ENCODE measurements at regions not wholly inside any gene's neighbourhood (a gene's known extent, or its start where the extent isn't known, plus 50 kb on each side); places are given as distances from the start of the nearest gene placed in this dataset.

DNA sequence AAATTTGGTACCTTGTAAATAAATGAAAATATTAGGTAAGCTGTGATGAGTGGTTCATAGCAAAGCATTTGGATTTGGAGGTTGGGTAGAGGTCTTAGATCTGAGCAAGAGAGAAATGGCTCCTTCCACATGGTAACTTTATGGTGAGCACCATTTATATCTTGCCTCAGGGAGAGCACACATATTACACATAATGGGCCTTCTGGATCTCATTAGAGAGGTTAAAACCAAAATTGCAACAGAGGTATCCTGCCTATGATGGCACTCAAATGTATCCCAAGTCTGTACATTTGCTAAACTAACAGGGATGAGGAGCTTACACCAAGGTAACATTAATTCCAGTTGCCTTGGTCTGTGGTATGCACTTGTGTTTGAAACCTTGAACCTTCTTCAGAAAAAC is 87.1 kb upstream of the PUDP start:
- TF ChIP-seq POLR2AphosphoS5 (IDR thresholded peaks at IDR 0.05; ENCODE audit: low read depth, low read length) (no peak), POLR2A (IDR thresholded peaks at IDR 0.05; ENCODE audit: low read depth, low read length) (no peak), TAF1 (IDR thresholded peaks at IDR 0.05; ENCODE audit: borderline replicate concordance, low read depth, low read length) (no peak)

Data from GM12892 (cell line).